GM12891 (cell line): ENCODE measurements at regions not wholly inside any gene's neighbourhood (a gene's known extent, or its start where the extent isn't known, plus 50 kb on each side); places are given as distances from the start of the nearest gene placed in this dataset.

Source experiments
- POLR2A ChIP-seq: IDR thresholded peaks from 2 replicates; pipeline ENCODE4 v1.6.1; 2011; ENCODE audit warnings: low read depth, low read length, control low read depth
- POLR2AphosphoS5 ChIP-seq: IDR thresholded peaks from 2 replicates; pipeline ENCODE4 v1.6.1; 2011; ENCODE audit warnings: low read depth, low read length, control low read depth
- TAF1 ChIP-seq: IDR thresholded peaks from 2 replicates; pipeline ENCODE4 v1.6.1; 2011; ENCODE audit warnings: low read depth, low read length, control low read depth

GRCh38 chr18:40685219-40685618, 1269.8 kb upstream of the PIK3C3 start:
- TF ChIP-seq POLR2A (no peak), POLR2AphosphoS5 (no peak), TAF1 (no peak)
